DND-41 (cell line): ENCODE measurements at regions not wholly inside any gene's neighbourhood (a gene's known extent, or its start where the extent isn't known, plus 50 kb on each side); places are given as distances from the start of the nearest gene placed in this dataset.
"Not testable (repeated sequence)": the region's sequence is repeated elsewhere in the genome, so short reads cannot be mapped to it uniquely, and the experiment has no call there.

Experiments
- EZH2 ChIP-seq: IDR thresholded peaks from 3 replicates; pipeline ENCODE4 v1.6.1; 2012; ENCODE audit warnings: borderline replicate concordance, low read depth, mild to moderate bottlenecking, moderate library complexity, low read length, inconsistent platforms; ENCODE audit not compliant: severe bottlenecking
- TF ChIP-seq, protein P1 (sequence below): IDR thresholded peaks from 2 replicates; pipeline ENCODE4 v1.5.1; 2012; ENCODE audit warnings: borderline replicate concordance, low read length, moderate library complexity, mild to moderate bottlenecking; ENCODE audit not compliant: poor library complexity, severe bottlenecking; ENCODE audit errors: extremely low read depth

DNA sequence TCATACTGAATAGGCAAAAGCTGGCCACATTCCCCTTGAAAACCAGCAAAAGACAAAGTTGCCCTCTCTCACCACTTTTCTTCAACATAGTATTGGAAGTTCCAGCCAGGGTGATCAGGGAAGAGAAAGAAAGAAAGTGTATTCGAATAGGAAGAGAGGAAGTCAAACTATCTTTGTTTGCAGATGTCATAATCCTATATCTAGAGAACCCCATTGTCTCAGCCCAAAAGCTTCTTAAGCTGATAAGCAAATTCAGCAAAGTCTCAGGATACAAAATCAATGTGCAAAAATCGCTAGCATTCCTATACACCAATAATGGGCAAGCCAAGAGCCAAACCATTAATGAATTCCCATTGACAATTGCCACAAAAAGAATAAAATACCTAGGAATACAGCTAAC, 95.0 kb downstream of the CAPZA3 start:
- TF ChIP-seq, protein P1, sequence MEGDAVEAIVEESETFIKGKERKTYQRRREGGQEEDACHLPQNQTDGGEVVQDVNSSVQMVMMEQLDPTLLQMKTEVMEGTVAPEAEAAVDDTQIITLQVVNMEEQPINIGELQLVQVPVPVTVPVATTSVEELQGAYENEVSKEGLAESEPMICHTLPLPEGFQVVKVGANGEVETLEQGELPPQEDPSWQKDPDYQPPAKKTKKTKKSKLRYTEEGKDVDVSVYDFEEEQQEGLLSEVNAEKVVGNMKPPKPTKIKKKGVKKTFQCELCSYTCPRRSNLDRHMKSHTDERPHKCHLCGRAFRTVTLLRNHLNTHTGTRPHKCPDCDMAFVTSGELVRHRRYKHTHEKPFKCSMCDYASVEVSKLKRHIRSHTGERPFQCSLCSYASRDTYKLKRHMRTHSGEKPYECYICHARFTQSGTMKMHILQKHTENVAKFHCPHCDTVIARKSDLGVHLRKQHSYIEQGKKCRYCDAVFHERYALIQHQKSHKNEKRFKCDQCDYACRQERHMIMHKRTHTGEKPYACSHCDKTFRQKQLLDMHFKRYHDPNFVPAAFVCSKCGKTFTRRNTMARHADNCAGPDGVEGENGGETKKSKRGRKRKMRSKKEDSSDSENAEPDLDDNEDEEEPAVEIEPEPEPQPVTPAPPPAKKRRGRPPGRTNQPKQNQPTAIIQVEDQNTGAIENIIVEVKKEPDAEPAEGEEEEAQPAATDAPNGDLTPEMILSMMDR: not testable (repeated sequence)
- TF ChIP-seq EZH2: not testable (repeated sequence)
